HG03039 (cell line): ENCODE measurements at regions not wholly inside any gene's neighbourhood (a gene's known extent, or its start where the extent isn't known, plus 50 kb on each side); places are given as distances from the start of the nearest gene placed in this dataset.

Source experiments
- ATAC-seq: cut with Tn5 transposase; IDR thresholded peaks from one replicate; pipeline ENCODE4 v1.9.1; 2021; ENCODE audit warnings: mild to moderate bottlenecking, moderate library complexity; ENCODE audit not compliant: unreplicated experiment

- no peak for ATAC-seq
These were observed 226.0 kb downstream of the DIPK2A start for GRCh38 chr3:144197582-144197981.

- ATAC-seq = no peak
These were observed 228.4 kb downstream of the DIPK2A start for GRCh38 chr3:144200004-144200403.

GRCh38 chr3:144200466-144200865 is 228.8 kb downstream of the DIPK2A start:
- no peak for ATAC-seq

- ATAC-seq = no peak
These were observed 250.1 kb downstream of the DIPK2A start for GRCh38 chr3:144221761-144222160.

- ATAC-seq = no peak
These were observed 257.7 kb downstream of the DIPK2A start for GRCh38 chr3:144229330-144229729.

GRCh38 chr3:144229953-144230352 is 258.3 kb downstream of the DIPK2A start:
- no peak for ATAC-seq

GRCh38 chr3:144235489-144235888 is 263.9 kb downstream of the DIPK2A start:
- no peak for ATAC-seq

- ATAC-seq = no peak
These were observed 265.7 kb downstream of the DIPK2A start for GRCh38 chr3:144237351-144237750.

- ATAC-seq = no peak
These were observed 269.8 kb downstream of the DIPK2A start for GRCh38 chr3:144241404-144241803.

- no peak for ATAC-seq
These were observed 271.1 kb downstream of the DIPK2A start for GRCh38 chr3:144242747-144243146.

GRCh38 chr3:144244662-144245061 is 273.0 kb downstream of the DIPK2A start:
- ATAC-seq = no peak

- no peak for ATAC-seq
These were observed 281.3 kb downstream of the DIPK2A start for GRCh38 chr3:144252896-144253295.

GRCh38 chr3:144257381-144257780 is 285.8 kb downstream of the DIPK2A start:
- no peak for ATAC-seq

- ATAC-seq = no peak
These were observed 287.6 kb downstream of the DIPK2A start for GRCh38 chr3:144259267-144259666.

GRCh38 chr3:144263706-144264105 is 292.1 kb downstream of the DIPK2A start:
- ATAC-seq = no peak

- ATAC-seq = no peak
These were observed 292.7 kb downstream of the DIPK2A start for GRCh38 chr3:144264350-144264749.

- no peak for ATAC-seq
These were observed 293.2 kb downstream of the DIPK2A start for GRCh38 chr3:144264794-144265193.

GRCh38 chr3:144265542-144266100 is 294.0 kb downstream of the DIPK2A start:
- ATAC-seq = no peak

- no peak for ATAC-seq
These were observed 298.5 kb downstream of the DIPK2A start for GRCh38 chr3:144270100-144270499.

GRCh38 chr3:144272680-144273079 is 301.1 kb downstream of the DIPK2A start:
- no peak for ATAC-seq

- ATAC-seq = no peak
These were observed 302.0 kb downstream of the DIPK2A start for GRCh38 chr3:144273601-144274000.

GRCh38 chr3:144275005-144275404 is 303.4 kb downstream of the DIPK2A start:
- no peak for ATAC-seq

- no peak for ATAC-seq
These were observed 310.7 kb downstream of the DIPK2A start for GRCh38 chr3:144282313-144282712.
